ENCODE measurements at regions not wholly inside any gene's neighbourhood (a gene's known extent, or its start where the extent isn't known, plus 50 kb on each side); places are given as distances from the start of the nearest gene placed in this dataset.

DNA sequence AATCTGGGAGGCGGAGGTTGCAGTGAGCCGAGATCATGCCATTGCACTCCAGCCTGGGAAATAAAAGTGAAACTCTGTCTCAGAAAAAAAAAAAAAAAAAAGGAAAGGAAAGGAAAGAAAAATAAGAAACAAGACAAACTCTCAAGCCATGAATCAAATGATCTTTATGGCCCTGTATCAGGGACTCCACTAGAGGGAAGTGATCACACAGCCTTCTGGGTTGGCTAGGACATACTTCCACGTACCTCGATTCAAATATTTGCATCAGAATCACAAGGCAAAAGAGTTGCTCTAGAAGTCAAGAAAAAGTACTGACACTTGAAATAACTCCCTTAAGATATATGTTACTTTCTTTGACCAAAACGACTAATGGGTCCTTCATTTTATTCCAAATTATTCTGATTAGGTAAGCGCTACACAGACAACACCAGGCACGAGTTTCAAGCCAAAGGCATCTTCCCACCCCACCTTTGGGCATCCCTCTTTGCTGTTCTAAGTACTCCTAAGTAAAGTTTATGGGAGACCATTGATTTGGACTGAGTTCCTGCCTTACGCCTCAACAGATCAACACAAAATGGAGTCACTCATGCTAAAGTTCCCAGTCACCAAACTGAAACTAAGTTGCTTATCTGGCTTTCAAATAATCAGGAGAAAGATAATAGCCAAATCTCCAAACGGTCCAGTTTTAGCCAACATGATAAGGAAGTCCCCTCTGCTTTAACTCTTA is 77.5 kb upstream of the NT5E start:
- intact Hi-C loops (cut with DNase I), result no loop called here

DNA sequence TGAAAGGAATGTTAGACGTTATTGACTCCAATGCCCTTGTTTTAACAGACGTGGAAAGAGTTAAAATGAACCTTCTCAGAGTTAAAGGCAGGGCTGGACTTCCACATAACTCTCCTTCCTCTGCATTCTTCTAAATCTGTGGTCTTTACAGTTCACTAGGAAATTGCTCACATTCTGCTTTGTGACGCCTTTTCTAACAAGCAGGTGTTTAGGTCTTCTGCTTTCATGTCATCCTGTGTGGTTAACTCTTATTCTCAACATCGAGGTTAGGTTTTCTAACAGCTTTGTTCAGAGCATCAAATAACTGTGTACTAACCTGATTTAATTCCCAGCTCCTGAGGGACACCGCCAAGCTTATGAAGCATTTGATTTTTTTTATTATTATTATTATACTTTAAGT is 81.3 kb upstream of the NT5E start:
- TF ChIP-seq, protein P1, sequence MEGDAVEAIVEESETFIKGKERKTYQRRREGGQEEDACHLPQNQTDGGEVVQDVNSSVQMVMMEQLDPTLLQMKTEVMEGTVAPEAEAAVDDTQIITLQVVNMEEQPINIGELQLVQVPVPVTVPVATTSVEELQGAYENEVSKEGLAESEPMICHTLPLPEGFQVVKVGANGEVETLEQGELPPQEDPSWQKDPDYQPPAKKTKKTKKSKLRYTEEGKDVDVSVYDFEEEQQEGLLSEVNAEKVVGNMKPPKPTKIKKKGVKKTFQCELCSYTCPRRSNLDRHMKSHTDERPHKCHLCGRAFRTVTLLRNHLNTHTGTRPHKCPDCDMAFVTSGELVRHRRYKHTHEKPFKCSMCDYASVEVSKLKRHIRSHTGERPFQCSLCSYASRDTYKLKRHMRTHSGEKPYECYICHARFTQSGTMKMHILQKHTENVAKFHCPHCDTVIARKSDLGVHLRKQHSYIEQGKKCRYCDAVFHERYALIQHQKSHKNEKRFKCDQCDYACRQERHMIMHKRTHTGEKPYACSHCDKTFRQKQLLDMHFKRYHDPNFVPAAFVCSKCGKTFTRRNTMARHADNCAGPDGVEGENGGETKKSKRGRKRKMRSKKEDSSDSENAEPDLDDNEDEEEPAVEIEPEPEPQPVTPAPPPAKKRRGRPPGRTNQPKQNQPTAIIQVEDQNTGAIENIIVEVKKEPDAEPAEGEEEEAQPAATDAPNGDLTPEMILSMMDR (IDR thresholded peaks at IDR 0.05), result no peak
- Histone ChIP-seq H3K4me3 (no peak overlapping the region), H3K36me3 (ENCODE audit: insufficient read depth in 1 of 2, low read depth in 1 of 2) (no peaks in the 10 kb centered on the region), H3K27me3 (ENCODE audit: insufficient read depth in 3 of 3, low read length in 2 of 3) (no peaks in the 10 kb centered on the region), H3K27ac (no peak overlapping the region), H3K4me1 (no peaks in the 10 kb centered on the region), H3K9me3 (no peaks in the 10 kb centered on the region)
- ATAC-seq (no peak), DNase-seq (no peak)
- intact Hi-C loops (cut with DNase I), result no loop called here
- WGBS, 3 donors, result 44 to 64% (median 53%) methylated on average over 5 of the region's 5 CpGs

More for the DNA sequence above, 77.5 kb upstream of the NT5E start:
- TF ChIP-seq, protein P1 (IDR thresholded peaks at IDR 0.05), result no peak
- Histone ChIP-seq H3K4me1 (no peaks in the 10 kb centered on the region), H3K36me3 (ENCODE audit: insufficient read depth in 1 of 2, low read depth in 1 of 2) (no peaks in the 10 kb centered on the region), H3K4me3 (no peak overlapping the region), H3K27ac (no peak overlapping the region), H3K9me3 (no peaks in the 10 kb centered on the region), H3K27me3 (ENCODE audit: insufficient read depth in 3 of 3, low read length in 2 of 3) (no peaks in the 10 kb centered on the region)
- 76 to 80% (median 77%) methylated on average over 9 of the region's 9 CpGs for WGBS, 3 donors
- no peak for DNase-seq
- ATAC-seq, result no peak

DNA sequence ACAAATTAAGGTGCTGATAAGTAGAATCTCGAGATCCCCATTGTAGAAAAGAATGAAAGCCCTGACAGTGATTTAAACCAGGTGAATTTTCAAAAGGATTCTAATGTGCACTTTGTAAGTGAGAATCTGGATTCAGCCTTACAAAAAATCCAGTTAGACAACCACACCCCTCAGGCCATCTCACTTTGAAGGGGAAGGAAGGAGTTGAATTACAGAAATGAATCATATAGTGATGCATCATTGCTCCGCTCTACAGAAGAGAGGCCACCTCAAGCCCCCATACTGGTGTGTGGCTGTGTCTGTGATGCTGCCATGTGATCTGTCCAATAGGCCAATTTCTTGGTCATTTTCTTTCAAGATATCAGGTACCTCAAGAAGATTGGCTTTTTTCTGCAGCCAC is 85.5 kb upstream of the NT5E start:
- H3K27ac ChIP-seq, result no peak overlapping the region
- DNase-seq (no peak), ATAC-seq (no peak)
- no peak overlapping the region for H3K4me3 ChIP-seq
- intact Hi-C loops (cut with DNase I), result no loop called here
- TF ChIP-seq, protein P1 (IDR thresholded peaks at IDR 0.05), result no peak
- no peaks in the 10 kb centered on the region for H3K27me3 ChIP-seq (ENCODE audit: insufficient read depth in 3 of 3, low read length in 2 of 3)
- no peaks in the 10 kb centered on the region for H3K4me1 ChIP-seq
- H3K9me3 ChIP-seq, result no peaks in the 10 kb centered on the region
- WGBS, 3 donors, result 75 to 87% (median 81%) methylated on average over 2 of the region's 2 CpGs
- no peaks in the 10 kb centered on the region for H3K36me3 ChIP-seq (ENCODE audit: insufficient read depth in 1 of 2, low read depth in 1 of 2)

DNA sequence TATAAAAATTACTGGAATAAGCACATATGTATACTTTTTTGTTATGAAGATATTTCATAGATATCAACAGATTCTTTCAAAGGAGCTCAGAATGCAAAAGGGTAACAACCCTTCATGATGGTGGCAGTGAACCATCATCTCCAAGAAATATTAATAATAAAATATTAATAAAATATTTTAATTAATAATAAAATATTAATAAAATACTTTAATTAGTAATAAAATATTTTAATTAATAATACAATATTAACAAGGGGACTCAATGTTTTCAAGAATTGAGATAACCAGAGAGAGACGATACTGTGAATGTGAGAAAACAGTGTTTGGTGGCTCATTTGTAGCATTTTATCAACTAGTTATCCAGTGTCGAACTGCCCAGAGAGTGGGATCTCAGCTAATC is 86.0 kb upstream of the NT5E start:
- no peak for DNase-seq
- no peaks in the 10 kb centered on the region for H3K36me3 ChIP-seq (ENCODE audit: insufficient read depth in 1 of 2, low read depth in 1 of 2)
- TF ChIP-seq, protein P1 (IDR thresholded peaks at IDR 0.05), result no peak
- no peaks in the 10 kb centered on the region for H3K9me3 ChIP-seq
- H3K4me1 ChIP-seq, result no peaks in the 10 kb centered on the region
- no peak for ATAC-seq
- no peak overlapping the region for H3K27ac ChIP-seq
- no peaks in the 10 kb centered on the region for H3K27me3 ChIP-seq (ENCODE audit: insufficient read depth in 3 of 3, low read length in 2 of 3)
- WGBS, 3 donors, result 92 to 96% (median 94%) methylated on average over 2 of the region's 2 CpGs
- intact Hi-C loops (cut with DNase I), result no loop called here
- no peak overlapping the region for H3K4me3 ChIP-seq
